Transverse colon (tissue), 3 donors: ENCODE measurements at regions not wholly inside any gene's neighbourhood (a gene's known extent, or its start where the extent isn't known, plus 50 kb on each side); places are given as distances from the start of the nearest gene placed in this dataset.

Source experiments
- CTCF ChIP-seq, 5 experiments: fragments of 200-600 bp in 3 of 5; fragments of 450-650 bp in 2 of 5; sonication (generic) in 3 of 5; IDR thresholded peaks; 1 replicate in 2 of 5; 2 replicates in 3 of 5; pipeline ENCODE4 v1.5.1; 2016 to 2017; ENCODE audit warnings: antibody characterized with exemption in 5 of 5, inconsistent platforms in 3 of 5, mild to moderate bottlenecking in 2 of 5, moderate library complexity in 1 of 5
- EP300 ChIP-seq: sonication (generic); formaldehyde crosslinking; IDR thresholded peaks from one replicate; pipeline ENCODE4 v1.6.1; 2017; ENCODE audit warnings: antibody characterized with exemption, low read depth
- POLR2A ChIP-seq: fragments of 450-650 bp; IDR thresholded peaks from one replicate; pipeline ENCODE4 v1.6.1; 2016; ENCODE audit warnings: antibody characterized with exemption, mild to moderate bottlenecking, moderate library complexity

- no peak for TF ChIP-seq CTCF (IDR thresholded peaks at IDR 0.05)
- TF ChIP-seq EP300: no peak
- TF ChIP-seq POLR2A: no peak
Measured at GRCh38 chr7:68438811-68439210, 1159.5 kb upstream of the AUTS2 start.
